H9 (cell line): ENCODE measurements at regions not wholly inside any gene's neighbourhood (a gene's known extent, or its start where the extent isn't known, plus 50 kb on each side); places are given as distances from the start of the nearest gene placed in this dataset.
A peak's percentile ranks its signal among the peaks of the same experiment; 100 is the strongest.

ENCODE experiments used
- DNase-seq: peaks from one replicate; pipeline ENCODE4 v3.0.0-alpha.2; 2017
- H2AFZ ChIP-seq: one replicate; pipeline ENCODE4 v1.6.1; 2013; ENCODE audit warnings: mild to moderate bottlenecking, low read length, control low read depth, moderate library complexity
- H2AK5ac ChIP-seq: 2 replicates; pipeline ENCODE4 v1.6.1; 2013; ENCODE audit warnings: low read length, control low read depth, mixed read lengths; ENCODE audit not compliant: insufficient read length
- H2BK120ac ChIP-seq: one replicate; pipeline ENCODE4 v1.6.1; 2013; ENCODE audit warnings: low read depth, mild to moderate bottlenecking, low read length, control low read depth, inconsistent platforms; ENCODE audit not compliant: poor library complexity, severe bottlenecking
- H2BK12ac ChIP-seq: 2 replicates; pipeline ENCODE4 v1.6.1; 2013; ENCODE audit warnings: low read length, control low read depth, mixed read lengths, low read depth; ENCODE audit not compliant: insufficient read length
- H2BK15ac ChIP-seq: 2 replicates; pipeline ENCODE4 v1.6.1; 2013; ENCODE audit warnings: low read depth, low read length, control low read depth
- H2BK20ac ChIP-seq: one replicate; pipeline ENCODE4 v1.6.1; 2013; ENCODE audit warnings: low read depth, mild to moderate bottlenecking, low read length, control low read depth, inconsistent platforms; ENCODE audit not compliant: poor library complexity, severe bottlenecking
- H2BK5ac ChIP-seq: 2 replicates; pipeline ENCODE4 v1.6.1; 2013; ENCODE audit warnings: low read length, control low read depth, mixed read lengths; ENCODE audit not compliant: insufficient read length
- H3K14ac ChIP-seq: 2 replicates; pipeline ENCODE4 v1.6.1; 2013; ENCODE audit warnings: low read length, control low read depth; ENCODE audit not compliant: insufficient read depth
- H3K18ac ChIP-seq: 2 replicates; pipeline ENCODE4 v1.6.1; 2013; ENCODE audit warnings: low read depth, mild to moderate bottlenecking, mixed read lengths, low read length, control low read depth; ENCODE audit not compliant: insufficient read length
- H3K23ac ChIP-seq: 2 replicates; pipeline ENCODE4 v1.6.1; 2013; ENCODE audit warnings: low read length, control low read depth, mixed read lengths, low read depth; ENCODE audit not compliant: insufficient read length
- H3K23me2 ChIP-seq: 2 replicates; pipeline ENCODE4 v1.6.1; 2013; ENCODE audit warnings: low read depth, mild to moderate bottlenecking, mixed read lengths, low read length, control low read depth; ENCODE audit not compliant: insufficient read length, poor library complexity, severe bottlenecking
- H3K27ac ChIP-seq: 2 replicates; pipeline ENCODE4 v1.5.1; 2013; ENCODE audit warnings: low read length, control low read depth, mixed read lengths, low read depth; ENCODE audit not compliant: insufficient read length
- H3K27me3 ChIP-seq: 2 replicates; pipeline ENCODE4 v1.6.1; 2013; ENCODE audit warnings: low read length, control low read depth, inconsistent platforms; ENCODE audit not compliant: insufficient read depth
- H3K4ac ChIP-seq: 2 replicates; pipeline ENCODE4 v1.6.1; 2013; ENCODE audit warnings: low read depth, mild to moderate bottlenecking, control low read depth, inconsistent platforms, low read length, moderate library complexity
- H3K4me1 ChIP-seq: 2 replicates; pipeline ENCODE4 v1.6.1; 2013; ENCODE audit warnings: low read length, control low read depth, inconsistent platforms; ENCODE audit not compliant: insufficient read depth
- H3K4me2 ChIP-seq: 2 replicates; pipeline ENCODE4 v1.6.1; 2013; ENCODE audit warnings: low read length, control low read depth, mixed read lengths; ENCODE audit not compliant: insufficient read length, insufficient read depth
- H3K56ac ChIP-seq: 2 replicates; pipeline ENCODE4 v1.6.1; 2013; ENCODE audit warnings: low read depth, mild to moderate bottlenecking, mixed read lengths, low read length, control low read depth; ENCODE audit not compliant: insufficient read length
- H3K79me1 ChIP-seq: 2 replicates; pipeline ENCODE4 v1.6.1; 2013; ENCODE audit warnings: low read depth, mild to moderate bottlenecking, moderate library complexity, low read length, control low read depth, inconsistent platforms; ENCODE audit not compliant: insufficient read depth, poor library complexity, severe bottlenecking
- H3K79me2 ChIP-seq: 2 replicates; pipeline ENCODE4 v1.6.1; 2013; ENCODE audit warnings: low read length, control low read depth, inconsistent platforms; ENCODE audit not compliant: insufficient read depth
- H3K9ac ChIP-seq: 2 replicates; pipeline ENCODE4 v1.6.1; 2013; ENCODE audit warnings: low read length, control low read depth, mixed read lengths; ENCODE audit not compliant: insufficient read length; ENCODE audit errors: extremely low read depth
- H3K9me3 ChIP-seq: one replicate; pipeline ENCODE4 v1.6.1; 2013; ENCODE audit warnings: low read depth, low read length, inconsistent platforms; ENCODE audit not compliant: control insufficient read depth
- H3T11ph ChIP-seq: one replicate; pipeline ENCODE4 v1.6.1; 2013; ENCODE audit warnings: mild to moderate bottlenecking, low read length, control low read depth, inconsistent platforms
- H4K20me1 ChIP-seq: one replicate; pipeline ENCODE4 v1.6.1; 2013; ENCODE audit not compliant: control insufficient read depth, insufficient read length, insufficient read depth
- H4K5ac ChIP-seq: 2 replicates; pipeline ENCODE4 v1.6.1; 2013; ENCODE audit warnings: low read depth, mild to moderate bottlenecking, mixed read lengths, low read length, control low read depth; ENCODE audit not compliant: insufficient read length
- H4K8ac ChIP-seq: replicated peaks from 2 replicates; pipeline ENCODE4 v1.6.1; 2013; ENCODE audit warnings: low read length, control low read depth, mixed read lengths, low read depth; ENCODE audit not compliant: insufficient read length
- H4K91ac ChIP-seq: 2 replicates; pipeline ENCODE4 v1.6.1; 2013; ENCODE audit warnings: low read depth, mild to moderate bottlenecking, moderate library complexity, mixed read lengths, low read length, control low read depth; ENCODE audit not compliant: insufficient read length
- H3K27ac Mint-ChIP-seq, 3 experiments: 2 replicates in 2 of 3; 3 replicates in 1 of 3; pipeline ENCODE4 v1.8.0; 2020 to 2021; ENCODE audit warnings: mixed read lengths in 3 of 3, mild to moderate bottlenecking in 1 of 3, moderate library complexity in 1 of 3
- H3K27me3 Mint-ChIP-seq: 2 replicates; pipeline ENCODE4 v1.8.0; 2021; ENCODE audit warnings: low read depth, mild to moderate bottlenecking, moderate library complexity, mixed read lengths
- H3K36me3 Mint-ChIP-seq, 3 experiments: 2 replicates in 2 of 3; 3 replicates in 1 of 3; pipeline ENCODE4 v1.8.0; 2020 to 2021; ENCODE audit warnings: low read depth in 3 of 3, mixed read lengths in 3 of 3; ENCODE audit not compliant: insufficient read depth in 1 of 3
- H3K4me1 Mint-ChIP-seq, 2 experiments: 2 replicates each; pipeline ENCODE4 v1.8.0; 2020; ENCODE audit warnings: mixed read lengths in 2 of 2
- H3K4me3 Mint-ChIP-seq, 2 experiments: 2 replicates in 1 of 2; 3 replicates in 1 of 2; pipeline ENCODE4 v1.8.0; 2020 to 2021; ENCODE audit warnings: mild to moderate bottlenecking in 2 of 2, mixed read lengths in 2 of 2, moderate library complexity in 1 of 2
- H3K9me3 Mint-ChIP-seq, 2 experiments: 2 replicates in 1 of 2; 3 replicates in 1 of 2; pipeline ENCODE4 v1.8.0; 2020; ENCODE audit warnings: mild to moderate bottlenecking in 2 of 2, mixed read lengths in 2 of 2, moderate library complexity in 1 of 2
- CTCF ChIP-seq: fragments of 200-600 bp; sonication (generic); conservative IDR thresholded peaks from 3 replicates; pipeline ENCODE4 v1.8.0; 2021; ENCODE audit warnings: antibody characterized with exemption, mild to moderate bottlenecking
- WGBS: extraction: QIAGEN DNeasy Blood & Tissue Kit; methylation state at CpG from one replicate; pipeline ENCODE4 v1.1.7; 2013; ENCODE audit warnings: missing lambda C conversion rate, low lambda C conversion rate, mixed read lengths; ENCODE audit not compliant: insufficient read length; ENCODE audit errors: extremely low coverage; 5-methylcytosine and 5-hydroxymethylcytosine counted together

GRCh38 chr14:21924479-21924878 is 250.9 kb upstream of the OR4E1 start:
- peaks cover 3% of the 10 kb centered on the region in 2 experiments; a peak in 2 of 4 replicates for H3K4me1 Mint-ChIP-seq
- Histone ChIP-seq H3T11ph (no peak overlapping the region), H3K56ac (no peak overlapping the region), H3K23me2 (no peaks in the 10 kb centered on the region), H3K79me1 (no peaks in the 10 kb centered on the region), H3K9me3 (no peaks in the 10 kb centered on the region), H2BK120ac (no peak overlapping the region), H3K4ac (no peak overlapping the region), H3K27me3 (no peaks in the 10 kb centered on the region), H3K18ac (no peak overlapping the region), H4K5ac (no peak overlapping the region), H2BK12ac (no peak overlapping the region), H3K9ac (no peak overlapping the region), H3K14ac (no peak overlapping the region), H2BK5ac (no peak overlapping the region), H4K91ac (no peak overlapping the region), H3K4me1 (0 out of 2 replicates have a peak, but pooled peaks cover 2% of the 10 kb centered on the region), H3K23ac (no peak overlapping the region), H3K27ac (no peak overlapping the region), H2BK15ac (no peak overlapping the region), H4K20me1 (no peaks in the 10 kb centered on the region), H3K79me2 (no peaks in the 10 kb centered on the region), H2BK20ac (no peak overlapping the region), H2AK5ac (no peak overlapping the region), H3K4me2 (no peak overlapping the region), H2AFZ (no peak overlapping the region), H4K8ac (no peak overlapping the region)
- H3K36me3 Mint-ChIP-seq = no peaks in the 10 kb centered on the region
- H3K27me3 Mint-ChIP-seq = peaks cover 4% of the 10 kb centered on the region; the same call in 1 of the 2 replicates
- no peak overlapping the region for H3K27ac Mint-ChIP-seq
- no peaks in the 10 kb centered on the region for H3K9me3 Mint-ChIP-seq
- DNase-seq = peak; percentile 46
- no peak overlapping the region for H3K4me3 Mint-ChIP-seq
- no CpG with 5 or more reads among the region's 5 CpGs for WGBS
- TF ChIP-seq CTCF = no peak; the same call in 1 of the 3 replicates
